Activated T-cell treated with anti-CD3 and anti-CD28 coated beads, Interleukin-2, amount 50 U/mL, for 48 hours (primary cell): ENCODE measurements at regions not wholly inside any gene's neighbourhood (a gene's known extent, or its start where the extent isn't known, plus 50 kb on each side); places are given as distances from the start of the nearest gene placed in this dataset.

Experiments
- DNase-seq, 2 experiments: peaks; one replicate each; pipeline ENCODE4 v3.0.0-alpha.2; 2020

DNA sequence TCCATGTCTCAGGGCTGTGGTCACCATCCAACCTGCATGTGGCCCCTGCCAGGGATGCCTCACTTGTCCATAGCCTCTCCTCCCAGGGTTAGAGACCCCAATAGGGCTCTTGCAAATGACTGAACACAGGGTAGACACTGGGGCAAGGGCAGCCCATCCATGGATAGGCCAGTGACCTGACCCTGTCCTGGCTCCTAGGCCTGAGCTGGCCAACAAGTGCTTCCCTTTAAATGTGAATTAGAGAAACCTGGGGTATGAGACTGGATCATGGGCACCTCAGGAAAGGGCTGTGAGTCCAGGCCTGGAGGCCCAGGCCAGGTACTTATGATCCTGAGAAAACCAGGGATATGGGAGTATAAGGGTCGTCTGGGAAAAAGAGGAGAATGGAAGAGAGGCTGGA is 64.5 kb downstream of the COPS8 start:
- DNase-seq: no peak

- no peak for DNase-seq
These were observed 65.2 kb downstream of the COPS8 start for GRCh38 chr2:237150831-237151375.

GRCh38 chr2:237152361-237152760 is 66.7 kb downstream of the COPS8 start:
- DNase-seq: no peak

- no peak for DNase-seq
These were observed 67.5 kb downstream of the COPS8 start for GRCh38 chr2:237153181-237153580.

DNA sequence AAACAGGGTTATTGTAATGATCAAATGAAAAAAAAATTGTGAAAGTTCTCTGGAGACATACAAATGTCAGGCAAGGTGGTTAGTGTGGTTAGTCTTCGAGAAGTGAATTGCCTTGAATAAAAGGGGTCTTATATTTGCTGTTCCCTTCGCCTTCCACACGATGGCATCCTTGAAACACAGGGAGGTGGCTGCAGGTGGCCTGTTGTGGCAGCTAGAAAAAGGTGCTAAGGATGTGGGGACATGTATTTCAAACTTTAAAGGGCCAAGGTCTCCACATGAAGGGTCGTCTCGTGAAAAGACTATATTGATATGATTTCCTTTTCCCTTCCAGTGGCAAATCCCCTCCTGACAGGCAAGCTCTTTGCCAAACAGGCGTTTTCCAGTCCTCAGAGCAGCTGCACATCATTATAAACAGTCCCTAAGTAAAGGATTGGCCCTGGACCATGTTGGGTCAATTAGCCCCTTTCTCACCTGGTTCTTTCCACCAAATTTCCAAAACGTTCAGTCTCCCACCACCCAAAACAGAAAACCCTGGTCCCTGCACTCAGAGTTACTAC is 68.5 kb downstream of the COPS8 start:
- peak; percentile 79 to 81 for DNase-seq

- peak; percentile 61 to 72 for DNase-seq
These were observed 69.5 kb downstream of the COPS8 start for GRCh38 chr2:237154884-237155851.

GRCh38 chr2:237156031-237156856 is 70.6 kb downstream of the COPS8 start:
- DNase-seq: peak; percentile 76 to 84

DNA sequence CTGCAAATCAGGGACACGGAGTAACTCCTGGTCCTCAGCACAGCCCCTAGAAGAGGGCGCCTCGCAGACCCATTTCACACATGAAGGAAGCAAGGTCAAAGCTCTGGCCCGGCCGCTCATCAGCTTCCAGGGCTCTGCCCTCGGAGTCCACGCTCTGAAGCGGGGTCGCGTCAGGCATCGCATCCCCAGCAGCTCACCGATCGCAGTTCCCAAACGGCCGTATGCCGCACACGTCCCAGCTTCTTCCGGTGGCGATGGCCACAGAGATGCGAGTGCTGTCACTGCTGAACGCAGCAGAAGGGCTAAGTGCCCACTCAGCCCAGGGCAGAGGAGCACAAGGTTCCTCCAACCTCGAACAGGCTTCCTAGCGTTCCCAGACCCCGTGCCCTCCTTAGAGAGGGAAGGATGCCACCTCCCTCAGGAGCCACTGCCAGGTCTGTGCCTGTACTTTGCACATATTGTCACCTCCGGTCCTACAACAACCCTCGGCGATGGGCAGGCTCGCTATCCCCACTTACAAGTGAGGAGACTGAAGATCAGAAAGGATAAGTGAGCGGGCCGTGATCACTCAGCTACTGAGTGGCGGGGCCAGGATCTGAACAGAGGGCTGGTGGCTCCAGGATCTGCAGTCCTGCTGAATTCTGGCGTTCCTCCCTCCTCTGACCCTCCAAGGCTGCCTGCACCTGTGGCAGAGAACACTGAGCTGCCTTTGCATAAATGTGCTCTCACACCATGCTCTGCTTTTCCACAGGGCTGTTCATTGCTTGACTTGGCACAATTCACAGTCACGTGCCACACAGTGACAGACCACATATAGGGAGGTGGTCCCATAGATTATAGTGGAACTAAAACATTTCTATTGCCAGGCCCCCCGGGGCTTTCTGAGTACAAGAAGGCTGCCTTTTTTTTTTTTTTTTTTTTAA is 71.4 kb downstream of the COPS8 start:
- DNase-seq: no peak

DNA sequence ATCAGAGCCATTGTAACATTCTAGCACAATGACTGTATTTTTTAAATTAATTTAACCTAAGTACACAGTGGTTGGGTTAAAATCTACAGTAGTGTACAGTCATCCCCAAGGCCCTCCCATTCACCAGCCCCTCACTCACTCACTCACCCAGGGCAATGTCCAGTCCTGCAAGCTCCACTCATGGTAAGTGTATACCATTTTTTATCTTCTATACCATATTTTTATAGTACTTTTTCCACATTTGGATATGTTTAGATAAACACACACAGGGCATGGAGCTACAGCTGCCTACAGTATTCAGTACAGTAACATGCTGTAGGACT is 72.1 kb downstream of the COPS8 start:
- DNase-seq: no peak

- no peak for DNase-seq
These were observed 72.5 kb downstream of the COPS8 start for GRCh38 chr2:237158194-237158593.

GRCh38 chr2:237159006-237159911 is 73.6 kb downstream of the COPS8 start:
- DNase-seq: no peak

GRCh38 chr2:237160271-237160919 is 74.7 kb downstream of the COPS8 start:
- no peak for DNase-seq

GRCh38 chr2:237161189-237161588 is 75.5 kb downstream of the COPS8 start:
- no peak for DNase-seq

DNA sequence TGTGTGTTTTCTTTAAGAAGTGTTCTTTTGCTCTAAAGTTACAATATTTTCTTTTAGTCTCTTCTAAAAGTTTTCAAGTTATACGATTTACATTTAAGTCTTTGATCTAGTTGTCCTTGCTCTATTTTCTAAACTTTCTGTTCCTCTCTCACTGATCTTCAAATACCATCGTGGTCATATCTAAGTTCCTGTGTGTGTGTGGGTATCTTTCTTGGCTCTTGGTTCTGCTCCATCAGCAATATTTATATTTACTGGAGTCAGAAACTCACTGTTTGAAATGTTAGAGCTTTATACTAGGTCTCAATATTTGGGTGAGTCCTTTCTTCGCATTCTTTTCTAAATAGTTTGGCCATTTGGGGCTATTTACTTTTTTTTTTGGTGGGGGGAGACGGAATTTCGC is 77.3 kb downstream of the COPS8 start:
- no peak for DNase-seq

- no peak for DNase-seq
These were observed 78.9 kb downstream of the COPS8 start for GRCh38 chr2:237164474-237165042.

DNA sequence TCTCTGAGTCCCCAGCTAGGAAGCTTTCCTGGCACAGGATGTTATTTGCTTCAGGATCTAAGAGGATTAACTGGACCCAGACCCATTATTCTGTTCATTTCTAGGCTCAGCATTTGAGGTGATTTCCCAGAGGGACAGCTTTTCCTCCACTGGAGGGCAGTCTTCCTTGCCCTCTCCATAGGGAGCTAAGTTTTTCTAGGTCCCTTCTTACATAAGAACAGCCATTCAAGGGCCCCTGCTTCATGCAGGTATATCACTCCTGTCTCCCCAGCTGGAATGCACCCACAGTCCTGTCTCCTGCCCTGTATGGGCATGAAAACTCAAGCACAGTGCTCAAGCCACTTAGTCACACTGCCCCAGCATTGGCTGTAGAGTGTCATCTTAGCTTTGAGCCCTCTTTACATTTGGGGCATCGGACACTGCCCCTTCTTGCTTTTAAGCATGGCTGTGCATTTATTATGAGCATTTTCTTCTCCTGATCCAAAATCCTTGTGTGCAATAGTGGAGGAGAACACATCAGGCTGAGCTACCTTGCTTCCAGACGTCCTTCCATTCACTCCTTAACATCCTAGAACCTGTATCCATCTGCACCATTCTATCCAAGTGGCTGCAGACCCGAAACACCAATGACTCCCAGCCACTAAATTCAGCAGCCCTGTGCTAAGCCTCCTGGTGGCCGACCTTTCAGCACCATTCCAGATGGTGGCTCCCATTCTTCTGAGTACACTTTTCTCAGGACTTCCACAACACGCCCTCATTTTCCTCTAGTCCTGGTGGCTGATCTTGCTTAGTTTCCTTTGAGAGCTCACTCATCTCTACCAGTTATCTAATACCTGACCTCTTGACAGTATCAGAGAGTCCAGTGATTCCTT is 80.0 kb downstream of the COPS8 start:
- no peak for DNase-seq

DNA sequence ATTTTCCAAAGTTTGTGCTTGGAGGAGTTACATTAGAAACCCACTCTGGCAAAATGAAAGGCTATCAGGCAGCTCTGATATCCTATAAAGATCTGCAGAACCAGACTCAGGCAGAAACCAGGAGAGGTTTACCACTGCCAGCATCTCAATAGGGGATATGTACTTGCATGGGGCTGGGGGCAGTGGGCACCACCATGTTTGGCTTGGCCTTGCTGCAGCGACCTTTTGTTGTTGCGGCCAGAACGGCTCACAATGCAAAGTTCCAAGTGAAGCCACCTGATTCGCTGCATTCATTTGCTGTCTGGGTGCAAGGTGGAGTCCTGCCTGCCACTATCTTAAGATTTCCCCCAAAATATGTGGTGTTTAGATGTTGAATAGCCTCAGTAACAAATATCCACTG is 81.3 kb downstream of the COPS8 start:
- DNase-seq: no peak

DNA sequence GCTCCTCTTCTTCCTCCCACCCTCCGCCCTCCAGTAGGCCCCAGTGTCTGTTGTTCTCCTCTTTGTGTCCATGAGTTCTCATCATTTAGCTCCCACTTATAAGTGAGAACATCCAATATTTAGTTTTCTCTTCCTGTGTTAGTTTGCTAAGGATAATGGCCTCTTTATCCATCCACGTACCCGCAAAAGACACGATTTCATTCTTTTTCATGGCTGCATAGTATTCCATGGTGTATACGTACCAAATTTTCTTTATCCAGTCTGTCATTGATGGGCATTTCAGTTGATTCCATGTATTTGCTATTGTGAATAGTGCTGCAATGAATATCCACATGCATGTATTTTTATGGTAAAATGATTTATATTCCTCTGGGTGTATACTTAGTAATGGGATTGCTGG is 82.2 kb downstream of the COPS8 start:
- no peak for DNase-seq

DNA sequence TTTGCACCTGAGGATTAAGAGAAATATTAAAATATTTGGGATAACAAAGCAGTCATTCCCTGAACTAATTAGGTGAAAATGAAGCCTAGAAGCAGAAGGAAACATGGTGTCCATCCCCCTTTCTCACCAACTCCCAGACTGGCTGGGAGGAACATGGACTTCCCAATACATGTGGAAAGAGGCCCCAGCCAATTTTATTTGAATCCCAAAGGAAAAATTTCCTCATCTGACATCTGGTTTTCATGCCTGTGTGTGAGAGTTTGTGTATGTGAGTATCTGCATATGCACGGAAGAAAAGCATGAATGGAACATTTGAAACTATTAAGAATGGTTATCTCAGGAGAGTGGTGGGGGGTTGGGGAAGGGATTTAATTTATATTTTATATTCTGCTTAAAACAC is 84.3 kb downstream of the COPS8 start:
- no peak for DNase-seq
